Erythroblast (primary cell): ENCODE measurements at regions not wholly inside any gene's neighbourhood (a gene's known extent, or its start where the extent isn't known, plus 50 kb on each side); places are given as distances from the start of the nearest gene placed in this dataset.

ENCODE experiments used
- GATA1 ChIP-seq: IDR thresholded peaks from 2 replicates; pipeline ENCODE4 v1.6.1; 2011; ENCODE audit warnings: low read depth, mild to moderate bottlenecking, control low read depth, low read length, moderate library complexity
- POLR2A ChIP-seq: IDR thresholded peaks from 2 replicates; pipeline ENCODE4 v1.6.1; 2011; ENCODE audit warnings: mild to moderate bottlenecking, low read length

GRCh38 chr14:43285575-43285974, 1221.5 kb downstream of the FSCB start:
- TF ChIP-seq POLR2A: no peak
- no peak for TF ChIP-seq GATA1
